Stimulated activated CD4-positive, alpha-beta T cell treated with anti-CD3 and anti-CD28 coated beads, Interleukin-4, amount 100 ng/mL, for 48 hours (primary cell): ENCODE measurements at regions not wholly inside any gene's neighbourhood (a gene's known extent, or its start where the extent isn't known, plus 50 kb on each side); places are given as distances from the start of the nearest gene placed in this dataset.

Experiments used
- DNase-seq, 2 donors: peaks; one replicate each; pipeline ENCODE4 v3.0.0-alpha.2; 2020; ENCODE audit warnings: low read depth in 2 of 2

GRCh38 chr13:40336228-40337221 lies 329.9 kb downstream of the FOXO1 start:
- no peak for DNase-seq

GRCh38 chr13:40337651-40338050 lies 328.8 kb downstream of the FOXO1 start:
- no peak for DNase-seq

GRCh38 chr13:40338217-40338616 lies 328.2 kb downstream of the FOXO1 start:
- DNase-seq = no peak

GRCh38 chr13:40340368-40341095 lies 325.9 kb downstream of the FOXO1 start:
- no peak for DNase-seq

- no peak for DNase-seq
Observed at GRCh38 chr13:40341096-40341471, 325.4 kb downstream of the FOXO1 start.

GRCh38 chr13:40341501-40341900 lies 324.9 kb downstream of the FOXO1 start:
- DNase-seq = no peak

GRCh38 chr13:40342461-40342860 lies 324.0 kb downstream of the FOXO1 start:
- DNase-seq = no peak

GRCh38 chr13:40342901-40343300 lies 323.5 kb downstream of the FOXO1 start:
- DNase-seq = no peak

GRCh38 chr13:40343550-40344269 lies 322.7 kb downstream of the FOXO1 start:
- DNase-seq = no peak

GRCh38 chr13:40344270-40345148 lies 321.9 kb downstream of the FOXO1 start:
- no peak for DNase-seq

- no peak for DNase-seq
Observed at GRCh38 chr13:40345149-40345514, 321.3 kb downstream of the FOXO1 start.

- DNase-seq = no peak
Observed at GRCh38 chr13:40345654-40346372, 320.6 kb downstream of the FOXO1 start.

GRCh38 chr13:40346592-40346991 lies 319.8 kb downstream of the FOXO1 start:
- DNase-seq = no peak

GRCh38 chr13:40348096-40348679 lies 318.3 kb downstream of the FOXO1 start:
- no peak for DNase-seq

- DNase-seq = no peak
Observed at GRCh38 chr13:40350283-40350992, 316.0 kb downstream of the FOXO1 start.

- no peak for DNase-seq
Observed at GRCh38 chr13:40351537-40352379, 314.7 kb downstream of the FOXO1 start.

GRCh38 chr13:40352380-40352778 lies 314.1 kb downstream of the FOXO1 start:
- DNase-seq = no peak

- no peak for DNase-seq
Observed at GRCh38 chr13:40352802-40353562, 313.5 kb downstream of the FOXO1 start.
